Esophagus muscularis mucosa (tissue), 4 donors: ENCODE measurements at regions not wholly inside any gene's neighbourhood (a gene's known extent, or its start where the extent isn't known, plus 50 kb on each side); places are given as distances from the start of the nearest gene placed in this dataset.

Experiments
- DNase-seq: peaks from one replicate; pipeline ENCODE4 v3.0.0-alpha.2; 2017; ENCODE audit errors: extremely low spot score
- H3K27ac ChIP-seq, 4 donors: fragments of 200-600 bp; sonication (generic); replicated peaks in 1 of 4; 1 replicate in 3 of 4; 2 replicates in 1 of 4; pipeline ENCODE4 v1.5.1; 2016 to 2019; ENCODE audit warnings: mild to moderate bottlenecking in 1 of 4
- H3K27me3 ChIP-seq, 4 donors: fragments of 200-600 bp; sonication (generic); one replicate each; pipeline versions ENCODE4 v1.5.1 to v1.6.0; 2016 to 2019
- H3K36me3 ChIP-seq, 4 donors: fragments of 200-600 bp; sonication (generic); one replicate each; pipeline ENCODE4 v1.5.1; 2016 to 2019
- H3K4me1 ChIP-seq, 4 donors: fragments of 200-600 bp; sonication (generic); one replicate each; pipeline ENCODE4 v1.5.1; 2016 to 2019
- H3K4me3 ChIP-seq, 4 donors: fragments of 200-600 bp; sonication (generic); 1 replicate in 2 of 4; 2 replicates in 2 of 4; pipeline ENCODE4 v1.5.1; 2016 to 2019; ENCODE audit warnings: mild to moderate bottlenecking in 4 of 4, moderate library complexity in 1 of 4
- H3K9me3 ChIP-seq, 4 donors: fragments of 200-600 bp; sonication (generic); 1 replicate in 3 of 4; 2 replicates in 1 of 4; pipeline ENCODE4 v1.5.1; 2016 to 2019
- EP300 ChIP-seq: sonication (generic); formaldehyde crosslinking; IDR thresholded peaks from one replicate; pipeline ENCODE4 v1.6.1; 2017; ENCODE audit warnings: antibody characterized with exemption
- POLR2A ChIP-seq: fragments of 450-650 bp; IDR thresholded peaks from one replicate; pipeline ENCODE4 v1.6.1; 2017; ENCODE audit warnings: antibody characterized with exemption, moderate library complexity, mild to moderate bottlenecking, low read depth
- POLR2AphosphoS5 ChIP-seq, 2 donors: sonication (generic); formaldehyde crosslinking; IDR thresholded peaks; one replicate each; pipeline ENCODE4 v1.6.1; 2017; ENCODE audit warnings: antibody characterized with exemption in 2 of 2
- WGBS: methylation state at CpG from one replicate; pipeline ENCODE4 v1.1.5; 2018; 5-methylcytosine and 5-hydroxymethylcytosine counted together
- intact Hi-C: fragments of 100-400 bp; cut with DNase I; formaldehyde crosslinking; loops from one replicate; pipeline ENCODE4 v1.15.1; 2023
- TF ChIP-seq, protein P1 (sequence below), 3 experiments: fragments of 200-600 bp in 2 of 3; fragments of 450-650 bp in 1 of 3; sonication (generic) in 2 of 3; IDR thresholded peaks; one replicate each; pipeline ENCODE4 v1.5.1; 2017 to 2019; ENCODE audit warnings: antibody characterized with exemption in 3 of 3, mild to moderate bottlenecking in 2 of 3, moderate library complexity in 1 of 3

DNA sequence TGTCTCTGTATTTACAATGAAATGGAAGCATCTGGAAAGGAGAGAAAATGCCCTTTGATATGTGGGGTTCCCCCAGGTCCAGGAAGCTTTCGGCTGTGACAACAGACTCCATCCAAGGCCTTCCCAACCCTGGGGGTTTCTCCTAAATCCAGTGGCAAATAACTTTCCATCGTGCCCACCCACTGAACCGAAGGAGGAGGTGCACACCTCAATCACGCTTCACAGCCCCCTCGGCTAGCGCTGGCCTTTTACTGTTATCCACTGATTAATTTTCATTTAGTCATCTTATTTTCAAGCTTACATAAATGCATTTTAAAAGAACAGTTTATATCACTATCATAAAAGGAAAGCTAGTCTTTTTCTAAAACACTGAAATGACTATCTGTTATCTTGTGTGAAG, 286.8 kb upstream of the ZMIZ1 start:
- DNase-seq = no peak
- Histone ChIP-seq H3K27me3 (no peaks in the 10 kb centered on the region), H3K36me3 (no peaks in the 10 kb centered on the region), H3K27ac (no peak overlapping the region), H3K4me1 (peaks cover 16 to 32% (median 26%) of the 10 kb centered on the region in 4 donors), H3K4me3 (no peak overlapping the region), H3K9me3 (no peaks in the 10 kb centered on the region)
- no peak for TF ChIP-seq POLR2A
- TF ChIP-seq POLR2AphosphoS5 (IDR thresholded peaks at IDR 0.05) = no peak
- intact Hi-C loops = no loop called here
- 89% methylated on average over 6 of the region's 6 CpGs for WGBS

DNA sequence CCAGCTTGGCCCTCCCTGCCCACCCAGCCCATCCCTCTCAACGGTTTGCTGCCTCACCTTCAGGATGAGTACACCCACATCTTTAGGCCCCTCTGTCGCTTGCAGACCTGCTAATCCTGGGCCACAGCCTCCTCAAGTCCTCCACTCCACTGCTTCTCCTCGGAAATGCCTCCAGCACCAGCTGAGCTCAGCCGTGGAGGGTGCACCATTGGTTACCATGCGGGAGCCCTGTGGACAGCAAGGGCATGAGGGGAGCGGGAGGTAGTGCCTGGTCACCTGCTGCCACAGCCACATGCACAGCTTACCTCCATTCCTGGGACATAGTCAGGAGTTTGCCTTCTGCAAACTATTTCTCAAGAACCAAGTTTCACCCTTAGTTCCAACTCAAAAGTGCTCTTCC, 286.3 kb upstream of the ZMIZ1 start:
- no peak overlapping the region for H3K4me3 ChIP-seq
- intact Hi-C loops = no loop called here
- H3K4me1 ChIP-seq = peaks cover 17 to 32% (median 26%) of the 10 kb centered on the region in 4 donors
- WGBS = 86% methylated on average over 4 of the region's 6 CpGs
- TF ChIP-seq EP300 (no peak), POLR2AphosphoS5 (IDR thresholded peaks at IDR 0.05) (no peak), POLR2A (no peak)
- TF ChIP-seq, protein P1, sequence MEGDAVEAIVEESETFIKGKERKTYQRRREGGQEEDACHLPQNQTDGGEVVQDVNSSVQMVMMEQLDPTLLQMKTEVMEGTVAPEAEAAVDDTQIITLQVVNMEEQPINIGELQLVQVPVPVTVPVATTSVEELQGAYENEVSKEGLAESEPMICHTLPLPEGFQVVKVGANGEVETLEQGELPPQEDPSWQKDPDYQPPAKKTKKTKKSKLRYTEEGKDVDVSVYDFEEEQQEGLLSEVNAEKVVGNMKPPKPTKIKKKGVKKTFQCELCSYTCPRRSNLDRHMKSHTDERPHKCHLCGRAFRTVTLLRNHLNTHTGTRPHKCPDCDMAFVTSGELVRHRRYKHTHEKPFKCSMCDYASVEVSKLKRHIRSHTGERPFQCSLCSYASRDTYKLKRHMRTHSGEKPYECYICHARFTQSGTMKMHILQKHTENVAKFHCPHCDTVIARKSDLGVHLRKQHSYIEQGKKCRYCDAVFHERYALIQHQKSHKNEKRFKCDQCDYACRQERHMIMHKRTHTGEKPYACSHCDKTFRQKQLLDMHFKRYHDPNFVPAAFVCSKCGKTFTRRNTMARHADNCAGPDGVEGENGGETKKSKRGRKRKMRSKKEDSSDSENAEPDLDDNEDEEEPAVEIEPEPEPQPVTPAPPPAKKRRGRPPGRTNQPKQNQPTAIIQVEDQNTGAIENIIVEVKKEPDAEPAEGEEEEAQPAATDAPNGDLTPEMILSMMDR (IDR thresholded peaks at IDR 0.05) = no peak
- no peaks in the 10 kb centered on the region for H3K9me3 ChIP-seq
- no peaks in the 10 kb centered on the region for H3K36me3 ChIP-seq
- no peak for DNase-seq
- H3K27ac ChIP-seq = no peak overlapping the region
- H3K27me3 ChIP-seq = no peaks in the 10 kb centered on the region

DNA sequence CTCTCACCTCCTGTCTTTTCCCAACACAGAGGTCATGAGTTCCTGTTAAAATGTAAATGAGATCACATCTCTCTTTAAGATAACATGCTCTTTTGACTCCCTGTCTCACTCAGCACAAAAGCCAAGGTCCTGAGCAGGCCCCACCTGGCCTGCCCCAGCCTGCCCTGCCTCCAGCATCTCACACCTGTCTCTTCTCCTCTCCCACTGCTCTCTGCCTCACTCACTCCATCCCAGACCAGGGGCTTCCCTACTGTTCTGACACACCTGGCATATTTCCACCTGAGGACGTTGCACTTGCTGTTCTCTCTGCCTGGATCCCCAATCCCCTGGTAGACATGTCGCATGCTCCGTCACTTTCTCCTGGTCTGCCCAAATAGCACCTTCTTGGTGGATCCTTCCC, 285.0 kb upstream of the ZMIZ1 start:
- Histone ChIP-seq H3K36me3 (no peaks in the 10 kb centered on the region), H3K4me1 (peaks cover 9 to 19% (median 15%) of the 10 kb centered on the region in 4 donors), H3K9me3 (no peaks in the 10 kb centered on the region), H3K4me3 (no peak overlapping the region), H3K27ac (no peak overlapping the region), H3K27me3 (no peaks in the 10 kb centered on the region)
- 99% methylated on average over 3 of the region's 3 CpGs for WGBS
- TF ChIP-seq POLR2AphosphoS5 (IDR thresholded peaks at IDR 0.05) (no peak), POLR2A (no peak), EP300 (no peak)
- TF ChIP-seq, protein P1 (IDR thresholded peaks at IDR 0.05) = no peak
- intact Hi-C loops = no loop called here
- DNase-seq = no peak

DNA sequence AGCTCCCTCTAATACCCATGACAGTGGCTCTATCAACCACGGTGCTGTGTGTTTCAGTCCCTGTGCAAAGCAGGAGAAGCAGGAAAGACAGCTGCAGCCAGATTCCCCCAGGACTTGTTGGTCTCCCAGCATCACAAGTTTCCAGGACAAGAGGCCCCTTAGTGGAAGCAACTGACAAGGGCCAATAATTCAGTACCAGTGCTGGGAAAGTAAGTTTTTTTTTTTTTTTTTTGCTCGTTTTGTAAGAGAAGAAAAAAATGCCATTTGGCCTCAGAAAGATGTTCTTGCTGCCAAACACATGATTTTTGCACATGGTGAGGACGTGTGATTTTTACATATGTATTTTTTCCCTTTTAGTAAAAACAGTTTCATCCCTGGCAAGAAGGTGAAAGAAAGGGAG, 284.2 kb upstream of the ZMIZ1 start:
- intact Hi-C loops = no loop called here
- Histone ChIP-seq H3K36me3 (no peaks in the 10 kb centered on the region), H3K27ac (no peak overlapping the region), H3K27me3 (no peaks in the 10 kb centered on the region), H3K9me3 (no peaks in the 10 kb centered on the region), H3K4me1 (peaks cover 7 to 12% (median 10%) of the 10 kb centered on the region in 4 donors), H3K4me3 (no peak overlapping the region)
- 53% methylated on average over 3 of the region's 3 CpGs for WGBS
- DNase-seq = no peak
- TF ChIP-seq EP300 (no peak), POLR2A (no peak), POLR2AphosphoS5 (IDR thresholded peaks at IDR 0.05) (no peak)
- TF ChIP-seq, protein P1 (IDR thresholded peaks at IDR 0.05) = no peak

DNA sequence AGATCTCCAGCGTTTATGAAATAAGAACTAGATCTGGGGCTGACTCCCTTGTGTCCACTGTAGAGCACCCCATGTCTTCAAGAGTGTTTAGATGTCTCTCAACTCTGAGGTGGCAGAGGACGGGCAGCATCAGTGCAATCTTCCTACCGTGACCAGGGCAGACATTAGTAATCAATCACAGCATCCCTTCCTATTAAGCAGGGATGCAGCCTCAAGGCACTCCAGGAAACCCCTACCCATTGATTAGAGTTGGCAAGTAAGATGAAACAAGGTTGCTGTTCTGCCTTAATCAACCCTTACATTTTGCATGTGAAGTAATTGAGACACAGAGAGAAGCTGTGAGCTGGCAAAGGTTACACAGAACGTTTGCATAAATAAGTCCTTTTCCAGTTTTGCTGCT, 283.7 kb upstream of the ZMIZ1 start:
- DNase-seq = no peak
- peaks cover 7 to 12% (median 9%) of the 10 kb centered on the region in 4 donors for H3K4me1 ChIP-seq
- no peaks in the 10 kb centered on the region for H3K36me3 ChIP-seq
- H3K27me3 ChIP-seq = no peaks in the 10 kb centered on the region
- H3K9me3 ChIP-seq = no peaks in the 10 kb centered on the region
- TF ChIP-seq EP300 (no peak), POLR2AphosphoS5 (IDR thresholded peaks at IDR 0.05) (no peak), POLR2A (no peak)
- TF ChIP-seq, protein P1 (IDR thresholded peaks at IDR 0.05) = no peak
- WGBS = 72% methylated on average over 4 of the region's 4 CpGs
- no peak overlapping the region for H3K27ac ChIP-seq
- H3K4me3 ChIP-seq = no peak overlapping the region
- intact Hi-C loops = no loop called here
